NB4 (cell line): ENCODE measurements at regions not wholly inside any gene's neighbourhood (a gene's known extent, or its start where the extent isn't known, plus 50 kb on each side); places are given as distances from the start of the nearest gene placed in this dataset.

ENCODE experiments used
- DNase-seq: peaks from one replicate; pipeline ENCODE4 v3.0.0; 2010; ENCODE audit warnings: low read depth
- H3K4me3 ChIP-seq: one replicate; pipeline ENCODE4 v1.5.1; 2011; ENCODE audit warnings: mild to moderate bottlenecking, low read depth, low read length, moderate library complexity
- MAX ChIP-seq: IDR thresholded peaks from 2 replicates; pipeline ENCODE4 v1.6.1; 2011; ENCODE audit warnings: low read depth, low read length
- MYC ChIP-seq: IDR thresholded peaks from 2 replicates; pipeline ENCODE4 v1.6.1; 2011; ENCODE audit warnings: low read depth, low read length
- POLR2A ChIP-seq: IDR thresholded peaks from 2 replicates; pipeline ENCODE4 v1.6.1; 2011; ENCODE audit warnings: mild to moderate bottlenecking; ENCODE audit not compliant: insufficient read length; ENCODE audit errors: extremely low read depth
- TF ChIP-seq, protein P1 (sequence below): IDR thresholded peaks from one replicate; pipeline ENCODE4 v1.5.1; 2012; ENCODE audit warnings: low read depth, low read length

- DNase-seq: no peak
- no peak overlapping the region for H3K4me3 ChIP-seq
- TF ChIP-seq, protein P1, sequence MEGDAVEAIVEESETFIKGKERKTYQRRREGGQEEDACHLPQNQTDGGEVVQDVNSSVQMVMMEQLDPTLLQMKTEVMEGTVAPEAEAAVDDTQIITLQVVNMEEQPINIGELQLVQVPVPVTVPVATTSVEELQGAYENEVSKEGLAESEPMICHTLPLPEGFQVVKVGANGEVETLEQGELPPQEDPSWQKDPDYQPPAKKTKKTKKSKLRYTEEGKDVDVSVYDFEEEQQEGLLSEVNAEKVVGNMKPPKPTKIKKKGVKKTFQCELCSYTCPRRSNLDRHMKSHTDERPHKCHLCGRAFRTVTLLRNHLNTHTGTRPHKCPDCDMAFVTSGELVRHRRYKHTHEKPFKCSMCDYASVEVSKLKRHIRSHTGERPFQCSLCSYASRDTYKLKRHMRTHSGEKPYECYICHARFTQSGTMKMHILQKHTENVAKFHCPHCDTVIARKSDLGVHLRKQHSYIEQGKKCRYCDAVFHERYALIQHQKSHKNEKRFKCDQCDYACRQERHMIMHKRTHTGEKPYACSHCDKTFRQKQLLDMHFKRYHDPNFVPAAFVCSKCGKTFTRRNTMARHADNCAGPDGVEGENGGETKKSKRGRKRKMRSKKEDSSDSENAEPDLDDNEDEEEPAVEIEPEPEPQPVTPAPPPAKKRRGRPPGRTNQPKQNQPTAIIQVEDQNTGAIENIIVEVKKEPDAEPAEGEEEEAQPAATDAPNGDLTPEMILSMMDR: no peak
- no peak for TF ChIP-seq POLR2A
- no peak for TF ChIP-seq MYC
- TF ChIP-seq MAX: no peak
These were observed 123.1 kb downstream of the PLEKHG1 start for GRCh38 chr6:150722614-150723344.

- no peak overlapping the region for H3K4me3 ChIP-seq
- no peak for DNase-seq
- TF ChIP-seq MYC: no peak
- TF ChIP-seq MAX: no peak
- TF ChIP-seq POLR2A: no peak
- TF ChIP-seq, protein P1: no peak
These were observed 123.6 kb downstream of the PLEKHG1 start for GRCh38 chr6:150723345-150723658.

DNA sequence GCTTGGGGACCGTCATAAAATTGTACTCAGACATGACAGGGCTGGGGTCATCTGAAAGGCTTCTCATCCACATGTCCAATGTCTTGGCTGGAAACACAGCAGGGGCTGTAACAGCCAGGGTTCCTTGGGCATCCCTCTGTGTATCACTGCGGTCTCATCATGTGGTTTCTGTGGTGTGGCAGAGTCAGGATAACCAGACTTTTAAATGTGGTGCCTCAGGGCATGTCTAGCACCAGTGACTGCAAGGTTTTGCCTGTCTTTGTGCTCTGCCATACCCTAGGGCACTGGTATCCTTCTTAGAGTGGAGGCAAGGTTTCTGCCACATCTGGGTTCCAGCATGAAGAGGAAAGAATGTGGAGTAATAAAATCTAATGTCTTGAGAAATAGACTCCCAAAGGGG lies 124.2 kb downstream of the PLEKHG1 start:
- no peak overlapping the region for H3K4me3 ChIP-seq
- DNase-seq: peak; percentile 60
- TF ChIP-seq MYC: no peak
- TF ChIP-seq, protein P1: no peak
- TF ChIP-seq MAX: no peak
- no peak for TF ChIP-seq POLR2A

DNA sequence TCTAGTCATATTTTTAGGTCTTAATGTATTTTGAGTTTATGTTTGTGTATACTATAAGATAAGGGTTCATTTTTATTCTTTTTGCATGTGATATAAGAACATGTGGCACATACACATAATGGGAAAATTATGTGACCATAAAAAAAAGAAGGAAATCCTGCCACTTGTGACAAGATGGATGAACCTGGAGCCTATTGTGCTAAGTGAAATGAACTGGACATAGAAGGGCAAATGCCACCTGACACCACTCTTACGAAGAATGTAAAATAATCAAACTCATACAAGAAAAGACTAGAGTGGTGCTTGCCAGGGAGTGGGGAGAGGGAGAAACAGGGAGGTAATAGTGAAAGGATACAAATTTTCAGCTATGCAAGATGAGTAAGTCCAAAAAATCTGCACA lies 126.1 kb downstream of the PLEKHG1 start:
- no peak for DNase-seq
- TF ChIP-seq POLR2A (no peak), MYC (no peak), MAX (no peak)
- TF ChIP-seq, protein P1: no peak
- H3K4me3 ChIP-seq: no peak overlapping the region

GRCh38 chr6:150729188-150729748 lies 129.6 kb downstream of the PLEKHG1 start:
- no peak overlapping the region for H3K4me3 ChIP-seq
- no peak for DNase-seq
- no peak for TF ChIP-seq MYC
- TF ChIP-seq MAX: no peak
- no peak for TF ChIP-seq POLR2A
- TF ChIP-seq, protein P1: no peak
